CD4-positive, alpha-beta T cell treated with Interleukin-17A for 4 hours (primary cell): ENCODE measurements at regions not wholly inside any gene's neighbourhood (a gene's known extent, or its start where the extent isn't known, plus 50 kb on each side); places are given as distances from the start of the nearest gene placed in this dataset.
"Not testable (repeated sequence)": the region's sequence is repeated elsewhere in the genome, so short reads cannot be mapped to it uniquely, and the experiment has no call there.

Experiments
- DNase-seq: peaks from one replicate; pipeline ENCODE4 v3.0.0-alpha.2; 2020; ENCODE audit warnings: mixed read lengths

DNA sequence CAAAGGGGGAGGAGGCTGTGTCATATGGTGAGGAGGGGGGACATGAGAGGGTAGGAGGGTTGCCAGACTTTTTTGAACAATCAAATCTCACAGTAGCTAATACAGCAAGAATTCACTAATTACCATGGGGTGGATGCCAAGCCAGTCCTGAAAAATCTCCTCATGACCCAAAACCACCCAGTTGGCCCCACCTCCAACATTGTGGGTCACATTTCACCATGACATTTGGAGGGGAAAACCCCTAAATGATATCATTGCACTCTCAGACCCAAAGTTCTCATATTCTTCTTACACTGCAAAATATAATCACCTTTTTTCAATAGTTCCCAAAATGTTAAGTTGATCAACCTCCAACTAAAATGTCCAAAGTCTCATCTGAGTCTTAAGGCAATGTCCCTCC lies 666.3 kb downstream of the TMEM121 start:
- not testable (repeated sequence) for DNase-seq

DNA sequence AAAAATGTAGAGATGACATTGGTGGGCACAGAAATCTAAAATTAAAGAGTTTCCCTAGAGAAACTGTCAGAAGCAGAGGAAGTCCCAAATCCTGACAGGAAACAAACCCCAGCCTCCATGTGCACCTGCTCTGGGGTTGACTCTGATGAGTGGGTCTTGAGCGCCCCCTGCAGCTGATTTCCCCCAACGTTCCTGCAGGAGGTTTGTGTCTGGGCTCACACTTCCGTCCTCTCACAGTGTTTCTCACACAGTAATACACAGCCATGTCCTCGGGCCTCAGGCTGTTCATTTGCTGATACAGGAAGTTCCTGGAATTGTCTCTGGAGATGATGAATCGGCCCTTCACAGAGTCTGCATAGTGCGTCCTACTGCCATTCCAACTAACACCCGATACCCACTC lies 670.1 kb downstream of the TMEM121 start:
- peak; percentile 89 for DNase-seq

DNA sequence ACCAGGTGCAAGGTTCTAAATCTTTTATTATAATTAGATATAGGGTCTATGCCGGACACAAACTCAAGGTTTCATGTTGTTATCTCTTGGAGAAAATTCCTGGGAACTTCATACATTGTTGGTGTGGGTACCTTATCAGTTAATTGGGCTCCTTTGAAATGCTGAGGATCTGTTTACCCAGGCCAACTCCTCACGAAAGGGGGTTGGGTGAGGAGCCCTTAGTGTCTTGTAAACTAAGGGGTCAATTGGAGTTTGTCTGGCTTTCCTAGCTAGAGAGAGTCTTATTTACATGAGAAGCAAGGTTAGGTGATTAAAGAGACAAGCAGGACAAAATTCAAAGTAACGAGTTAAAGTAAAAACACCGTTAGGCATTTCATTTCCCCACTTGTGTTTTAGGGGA lies 670.9 kb downstream of the TMEM121 start:
- DNase-seq = not testable (repeated sequence)

DNA sequence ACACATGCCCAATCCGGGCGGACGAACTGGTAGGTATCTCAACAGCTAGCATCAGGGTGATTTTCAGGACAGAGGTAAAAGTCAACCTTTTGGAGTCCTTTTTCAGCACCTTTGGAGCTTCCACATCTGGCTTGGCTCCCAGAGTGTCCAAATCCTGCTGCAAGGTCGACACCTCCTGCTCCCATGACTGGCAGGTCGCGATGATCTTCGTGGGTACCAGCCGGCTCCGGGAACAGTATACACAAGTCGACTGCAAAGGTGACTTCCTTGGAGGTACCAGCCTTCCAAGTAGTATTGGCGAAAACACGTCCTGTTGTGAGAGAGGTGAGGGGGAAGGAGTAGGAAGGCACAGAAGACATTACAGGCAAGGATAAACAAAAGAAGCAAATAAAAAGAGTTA lies 672.7 kb downstream of the TMEM121 start:
- no peak for DNase-seq

DNA sequence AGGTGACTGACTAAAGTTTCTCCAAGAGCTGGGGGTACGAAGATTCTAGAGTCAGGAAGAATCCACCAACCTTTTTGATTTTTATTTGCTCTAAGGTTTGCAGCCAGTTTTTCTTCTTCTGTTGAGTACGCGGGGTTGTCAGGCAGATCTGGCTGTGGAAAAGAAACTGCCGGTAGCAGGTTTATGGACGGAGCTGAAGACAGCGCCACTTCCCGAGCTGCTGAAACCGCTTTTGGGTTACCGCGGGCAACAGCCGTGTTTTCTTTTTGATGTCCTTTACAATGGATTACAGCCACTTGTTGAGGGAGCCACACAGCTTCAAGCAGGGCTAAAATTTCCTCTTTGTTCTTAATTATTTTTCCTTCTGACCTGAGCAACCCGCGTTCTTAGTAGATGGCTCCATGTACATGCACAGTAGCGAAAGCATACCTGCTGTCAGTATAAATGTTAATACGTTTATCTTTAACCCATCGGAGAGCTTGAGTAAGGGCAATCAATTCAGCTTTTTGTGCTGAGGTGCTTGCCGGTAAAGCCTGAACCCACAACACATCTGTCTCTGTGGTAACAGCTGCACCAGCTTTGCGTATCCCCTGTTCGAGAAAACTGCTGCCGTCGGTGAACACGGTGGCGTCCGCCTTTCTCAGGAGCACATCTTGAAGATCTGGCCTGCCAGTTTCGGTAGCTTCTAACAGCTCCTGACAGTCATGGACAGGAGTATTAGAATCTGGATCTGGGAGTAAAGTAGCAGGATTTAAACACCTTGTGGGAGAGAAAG lies 674.3 kb downstream of the TMEM121 start:
- DNase-seq = peak; percentile 57

DNA sequence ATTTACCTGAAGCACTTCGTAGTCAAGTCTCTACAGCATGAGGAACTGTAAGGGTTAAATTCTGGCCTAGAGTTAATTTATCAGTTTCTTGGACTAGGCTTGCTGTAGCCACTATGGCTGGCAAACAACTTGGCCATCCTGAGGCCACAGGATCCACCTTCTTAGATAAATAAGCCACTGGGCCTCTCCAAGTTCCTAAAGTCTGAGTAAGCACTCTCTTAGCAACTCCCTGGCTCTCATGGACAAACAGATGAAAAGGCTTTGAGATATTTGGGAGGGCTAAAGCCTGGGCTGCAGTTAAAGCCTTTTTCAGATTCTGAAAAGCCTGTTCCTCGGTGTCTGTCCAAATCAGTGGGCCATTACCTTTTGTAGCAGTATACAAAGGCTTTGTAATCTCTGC lies 675.0 kb downstream of the TMEM121 start:
- no peak for DNase-seq

DNA sequence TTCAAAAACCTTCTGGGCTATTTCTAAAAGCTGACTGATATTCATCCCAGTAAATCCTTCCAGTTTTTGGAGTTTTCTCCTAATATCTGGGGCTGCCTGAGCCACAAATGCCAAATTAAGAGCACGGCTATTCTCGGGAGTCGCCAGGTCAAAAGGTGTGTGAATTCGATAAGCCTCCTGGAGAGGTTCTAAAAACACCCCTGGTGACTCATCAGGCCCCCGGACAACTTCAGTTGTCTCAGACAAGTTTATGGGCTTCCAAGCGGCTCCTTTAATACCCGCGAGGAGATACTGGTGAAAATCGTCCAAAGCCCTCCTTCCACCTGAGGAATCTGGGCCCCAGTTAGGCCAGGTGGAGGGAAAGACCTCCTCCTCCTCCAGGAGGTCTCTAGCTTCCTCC lies 677.1 kb downstream of the TMEM121 start:
- DNase-seq = no peak

DNA sequence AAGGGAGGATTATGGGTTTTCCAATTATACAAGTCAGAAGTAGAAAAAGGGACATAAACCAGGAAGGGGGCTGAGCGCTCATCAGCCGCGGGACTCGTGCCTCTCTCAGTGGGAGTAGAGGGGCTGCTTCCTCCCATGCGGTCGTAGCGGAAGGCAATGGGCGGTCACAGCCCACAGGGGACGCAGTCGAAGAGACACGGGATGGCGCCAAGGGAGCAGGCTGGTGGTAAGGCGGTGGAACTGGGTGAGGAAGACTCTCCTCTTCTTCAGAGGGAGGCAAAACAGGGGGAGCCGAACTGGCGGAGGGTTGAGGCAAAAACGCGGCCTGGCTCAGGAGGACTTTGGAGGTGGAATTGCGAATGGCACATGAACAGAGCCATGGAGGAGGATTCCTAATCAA lies 677.7 kb downstream of the TMEM121 start:
- DNase-seq = no peak

DNA sequence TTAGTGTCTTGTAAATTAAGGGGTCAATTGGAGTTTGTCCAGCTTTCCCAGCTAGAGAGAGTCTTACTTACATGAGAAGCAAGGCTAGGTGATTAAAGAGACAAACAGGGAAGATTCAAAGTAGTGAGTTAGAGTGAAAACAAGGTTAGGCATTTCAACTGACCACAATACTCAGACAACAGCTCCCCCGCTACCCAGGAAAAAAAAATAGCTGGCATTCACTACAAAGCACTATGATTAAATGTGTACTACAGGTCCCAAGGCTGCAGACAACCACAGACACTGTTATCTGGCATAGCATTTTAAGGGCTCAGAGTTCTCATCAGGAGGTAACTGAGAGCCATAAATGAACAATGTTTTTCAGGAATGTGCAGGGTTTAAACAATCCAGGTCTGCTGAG lies 680.9 kb downstream of the TMEM121 start:
- no peak for DNase-seq

DNA sequence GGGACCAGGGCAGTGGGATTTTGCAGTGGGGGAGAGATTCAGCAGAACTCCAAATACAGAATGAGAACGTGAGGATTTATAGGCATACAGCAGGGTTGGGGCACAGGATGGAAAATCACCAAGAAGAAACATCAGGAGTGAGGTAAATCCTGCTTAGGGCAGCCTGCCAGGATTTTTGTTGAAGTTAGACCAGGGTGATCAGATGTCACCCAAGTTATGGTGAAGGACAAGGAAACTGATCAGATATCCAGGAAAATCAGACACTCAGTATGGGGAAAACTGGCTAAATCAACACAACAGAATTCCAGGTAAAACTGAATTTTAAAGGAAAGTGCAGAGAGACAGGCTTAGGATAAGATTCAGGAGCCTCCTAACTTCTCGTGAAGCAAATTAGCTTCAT lies 682.4 kb downstream of the TMEM121 start:
- DNase-seq = no peak

DNA sequence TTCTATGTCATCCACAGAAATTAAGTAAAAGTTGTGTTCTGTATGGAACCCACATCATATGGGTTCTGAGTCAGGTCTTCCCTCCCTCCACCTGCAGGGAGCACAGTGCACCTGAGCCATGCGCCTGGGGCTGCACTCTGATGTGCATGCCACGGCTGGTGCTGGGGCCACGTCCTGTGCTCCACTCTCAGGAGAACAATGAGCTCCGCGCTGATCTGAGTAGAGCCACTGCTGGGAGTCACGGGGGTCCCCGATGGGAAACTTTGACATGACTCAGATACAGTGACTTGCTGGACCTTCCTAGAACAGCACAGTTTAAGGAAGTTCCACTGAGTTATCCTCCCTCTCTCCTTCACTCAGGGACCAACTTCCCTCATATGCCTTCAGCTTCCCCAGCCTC lies 683.4 kb downstream of the TMEM121 start:
- peak; percentile 80 for DNase-seq

DNA sequence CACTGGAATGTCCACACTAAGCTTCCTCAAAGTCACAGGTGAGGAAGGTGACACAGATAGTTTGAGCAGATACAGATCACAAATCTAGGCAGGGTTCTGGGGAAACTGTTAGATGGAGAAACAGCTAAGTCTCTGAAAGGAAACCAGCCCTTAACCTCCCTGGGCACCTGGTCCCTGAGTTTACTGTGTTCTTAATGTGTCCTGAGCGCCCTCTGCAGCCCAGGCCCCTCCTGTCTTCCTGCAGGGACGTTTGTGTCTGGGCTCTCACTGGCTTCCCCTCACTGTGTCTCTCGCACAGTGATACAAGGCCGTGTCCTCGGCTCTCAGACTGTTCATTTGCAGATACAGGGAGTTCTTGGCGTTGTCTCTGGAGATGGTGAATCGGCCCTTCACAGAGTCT lies 684.3 kb downstream of the TMEM121 start:
- DNase-seq = peak; percentile 68

DNA sequence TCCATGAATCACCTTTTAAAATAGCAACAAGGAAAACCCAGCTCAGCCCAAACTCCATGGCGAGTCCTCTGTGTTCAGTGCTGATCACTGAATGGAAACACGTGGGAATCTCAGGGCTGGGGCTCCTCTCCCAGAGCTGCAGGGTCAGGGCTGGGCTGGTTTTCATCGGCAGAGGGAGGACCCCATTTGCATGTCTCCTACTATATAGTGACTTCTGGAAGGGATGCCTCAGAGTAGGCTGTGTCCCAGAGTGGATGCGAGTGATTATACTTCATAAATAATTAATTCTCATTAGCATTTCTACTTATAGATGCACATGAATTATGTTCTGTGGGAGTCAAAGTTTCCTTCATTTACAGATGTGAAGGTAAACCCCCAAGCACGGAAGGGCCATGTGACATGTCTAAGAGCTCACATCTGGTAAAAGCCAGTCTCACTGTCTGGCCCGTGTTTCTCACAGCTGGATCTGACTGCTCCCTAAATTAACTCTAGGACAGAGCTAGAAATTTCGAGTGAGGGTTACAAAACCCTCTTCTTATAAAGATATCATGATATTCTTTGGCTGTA lies 685.0 kb downstream of the TMEM121 start:
- DNase-seq = no peak

DNA sequence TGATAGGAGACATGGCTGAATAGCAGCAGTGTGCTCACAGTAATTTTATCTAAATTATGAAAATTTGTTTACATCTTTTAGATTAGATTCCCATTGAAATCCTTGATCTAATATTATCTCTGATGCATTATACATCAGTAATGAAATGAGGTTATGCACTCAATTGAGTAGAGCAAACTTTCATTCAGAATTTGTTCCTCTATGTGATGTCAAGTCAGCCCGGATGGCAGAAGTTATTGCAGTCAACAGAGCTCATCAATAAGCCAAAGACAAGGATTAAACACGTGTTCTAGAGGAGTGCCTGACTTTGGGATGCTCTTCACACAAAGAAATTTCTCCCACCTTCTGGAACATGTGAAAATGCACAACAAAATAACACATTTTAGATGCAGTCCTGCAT lies 688.8 kb downstream of the TMEM121 start:
- DNase-seq = no peak

DNA sequence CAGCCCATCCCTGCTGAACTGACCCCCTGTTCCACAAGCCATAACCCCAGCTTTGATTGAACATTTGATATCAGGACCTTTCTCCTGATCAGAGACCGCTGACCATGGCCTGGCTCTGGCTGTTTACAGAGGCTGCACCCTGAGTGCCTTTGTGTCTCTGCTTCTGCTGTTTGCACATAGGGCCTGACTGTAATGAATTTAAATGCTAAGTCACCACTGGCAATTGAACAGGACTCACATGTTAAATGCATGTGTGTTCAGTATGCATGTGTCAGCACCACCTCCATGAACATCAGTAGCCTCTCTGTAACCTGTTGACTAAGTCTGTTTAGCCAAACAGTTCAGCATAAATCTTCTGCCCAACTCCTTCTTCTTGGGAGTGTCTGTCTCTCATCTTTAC lies 690.3 kb downstream of the TMEM121 start:
- DNase-seq = no peak

DNA sequence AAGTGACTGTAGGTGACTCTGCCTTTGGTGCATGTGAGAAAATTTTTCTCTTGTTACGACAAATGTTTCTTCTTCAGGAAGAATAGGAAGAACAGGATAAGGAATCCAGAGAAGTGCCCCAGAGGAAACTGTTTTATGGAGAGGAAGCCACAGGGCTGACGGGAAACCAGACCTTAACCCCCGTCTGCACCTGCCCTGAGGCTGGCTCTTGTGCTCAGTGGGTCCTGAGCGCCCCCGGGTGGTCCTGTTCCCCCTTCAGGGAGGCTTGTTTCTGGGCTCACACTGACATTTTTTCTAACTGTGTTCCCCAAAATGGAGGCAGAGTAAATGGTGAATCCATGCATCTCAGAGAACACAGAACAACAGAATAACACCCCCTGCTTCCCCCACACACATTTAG lies 691.8 kb downstream of the TMEM121 start:
- DNase-seq = peak; percentile 53

DNA sequence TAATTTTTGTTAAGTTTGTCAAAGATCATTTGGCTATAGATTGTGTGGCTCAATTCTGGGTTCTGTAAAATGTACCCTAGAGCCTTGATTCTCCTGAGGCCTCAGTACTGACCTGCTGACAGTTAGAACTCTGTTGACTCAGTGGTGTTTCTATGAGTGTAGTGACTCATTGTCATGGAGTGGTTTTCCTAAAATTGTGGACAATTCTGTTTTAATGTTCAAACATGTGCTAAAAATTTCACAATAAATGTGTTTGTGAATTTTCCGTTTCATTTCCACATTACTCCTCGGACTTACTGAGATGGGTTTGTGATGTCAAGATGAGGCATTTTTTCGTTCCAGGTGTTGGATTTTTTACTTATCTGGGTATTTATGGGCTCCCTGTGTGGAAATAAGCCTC lies 695.9 kb downstream of the TMEM121 start:
- DNase-seq = no peak

DNA sequence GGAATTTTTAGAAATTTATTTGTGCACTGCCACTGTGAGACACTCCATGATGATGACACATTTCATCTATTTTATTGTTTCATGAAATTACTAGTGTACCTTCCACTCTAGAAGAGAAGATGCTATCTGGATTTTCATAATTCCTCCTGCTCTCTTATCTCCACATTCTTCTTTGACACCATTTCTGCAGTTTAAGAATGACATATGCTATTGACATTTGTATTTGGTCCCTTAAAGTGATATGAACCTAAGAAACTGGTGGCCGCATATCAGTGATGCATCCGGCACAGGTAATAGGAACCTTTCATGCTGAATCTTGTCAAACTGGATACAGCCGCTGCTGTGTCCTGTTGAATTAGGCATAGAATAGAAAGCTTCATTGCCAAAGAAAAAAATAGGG lies 696.3 kb downstream of the TMEM121 start:
- no peak for DNase-seq

DNA sequence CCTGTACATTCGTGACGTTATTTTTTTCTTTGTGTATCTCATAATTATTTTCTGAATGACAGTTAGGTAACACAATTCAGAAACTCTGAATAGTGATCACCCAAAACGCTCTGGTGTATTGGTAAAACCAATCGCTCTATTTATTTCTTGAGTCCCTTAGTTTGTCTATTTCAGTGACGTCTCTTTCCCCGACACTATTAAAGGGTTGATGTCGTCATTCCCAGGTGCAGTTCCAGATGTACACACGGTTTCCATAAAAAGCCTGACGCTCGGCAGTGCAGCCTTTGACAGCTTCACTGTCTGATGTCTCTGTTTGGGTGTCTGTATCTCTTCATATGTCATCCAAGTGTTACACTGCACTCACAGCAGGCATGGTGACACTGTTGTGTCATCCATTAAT lies 701.4 kb downstream of the TMEM121 start:
- no peak for DNase-seq

DNA sequence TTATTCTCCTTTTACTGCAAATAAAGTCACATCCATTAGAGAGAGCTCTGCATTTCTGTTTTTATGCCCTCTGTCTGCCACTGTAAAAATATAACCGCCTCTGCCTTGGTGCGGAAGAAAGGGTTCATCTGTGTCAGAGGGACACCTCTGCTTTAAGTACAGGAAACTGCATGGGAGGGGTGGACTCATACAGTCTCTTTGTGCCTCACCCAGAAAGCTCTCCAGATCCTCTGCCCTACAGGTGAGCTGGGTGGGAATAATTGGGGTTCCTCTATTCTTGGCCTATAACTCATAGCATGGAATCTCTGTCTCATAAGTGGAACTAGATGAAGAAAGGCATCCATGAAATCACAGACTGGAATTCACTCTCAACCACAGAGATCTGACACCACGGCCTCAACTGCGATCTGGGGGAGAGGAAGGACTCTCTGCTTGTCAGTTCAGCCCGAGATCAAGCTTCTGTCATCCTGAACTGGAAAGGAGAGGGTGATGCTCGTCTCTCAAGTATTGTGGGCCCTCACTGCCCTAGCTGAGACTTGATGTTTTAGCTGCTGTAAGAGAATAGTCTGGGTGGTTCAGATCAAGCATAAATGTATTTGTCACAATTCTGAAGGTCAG lies 702.3 kb downstream of the TMEM121 start:
- peak; percentile 73 for DNase-seq

DNA sequence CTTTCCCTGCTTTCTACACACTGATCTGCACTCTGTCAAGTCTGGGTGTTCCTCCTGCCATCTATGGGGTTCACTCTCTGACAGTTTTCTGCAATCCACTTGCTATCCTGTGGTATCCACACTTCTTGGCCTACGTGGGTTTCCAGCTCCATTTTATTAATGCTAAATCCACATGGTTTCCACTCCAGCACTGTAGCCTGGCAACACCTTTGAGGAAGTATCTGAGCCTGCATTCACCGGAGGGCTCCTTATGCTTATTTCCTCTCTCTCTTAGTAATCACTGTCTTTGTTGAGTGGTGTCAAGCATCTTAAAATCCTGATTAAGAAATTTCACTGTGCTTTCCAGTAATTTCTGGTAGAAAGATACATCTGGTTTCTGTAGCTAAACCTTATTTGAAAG lies 703.7 kb downstream of the TMEM121 start:
- DNase-seq = peak; percentile 40

DNA sequence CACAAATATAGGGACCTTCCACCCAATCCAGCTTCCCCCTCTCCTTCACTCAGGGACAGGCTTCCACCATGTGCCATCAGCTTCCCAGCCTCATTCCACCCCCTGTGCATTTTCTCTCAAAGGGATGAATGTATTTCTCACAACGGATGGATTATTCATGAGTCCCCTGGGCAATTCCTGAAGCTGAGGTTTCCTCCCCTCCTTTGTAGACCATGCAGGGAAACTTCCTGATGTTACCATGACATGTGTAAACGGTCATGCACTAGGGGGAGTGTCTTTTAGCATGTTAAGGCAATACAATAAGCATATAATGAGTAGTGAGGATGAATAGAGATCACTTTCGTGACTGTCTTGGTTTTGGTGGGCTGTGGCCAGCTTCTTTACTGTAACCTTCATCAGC lies 706.8 kb downstream of the TMEM121 start:
- not testable (repeated sequence) for DNase-seq

DNA sequence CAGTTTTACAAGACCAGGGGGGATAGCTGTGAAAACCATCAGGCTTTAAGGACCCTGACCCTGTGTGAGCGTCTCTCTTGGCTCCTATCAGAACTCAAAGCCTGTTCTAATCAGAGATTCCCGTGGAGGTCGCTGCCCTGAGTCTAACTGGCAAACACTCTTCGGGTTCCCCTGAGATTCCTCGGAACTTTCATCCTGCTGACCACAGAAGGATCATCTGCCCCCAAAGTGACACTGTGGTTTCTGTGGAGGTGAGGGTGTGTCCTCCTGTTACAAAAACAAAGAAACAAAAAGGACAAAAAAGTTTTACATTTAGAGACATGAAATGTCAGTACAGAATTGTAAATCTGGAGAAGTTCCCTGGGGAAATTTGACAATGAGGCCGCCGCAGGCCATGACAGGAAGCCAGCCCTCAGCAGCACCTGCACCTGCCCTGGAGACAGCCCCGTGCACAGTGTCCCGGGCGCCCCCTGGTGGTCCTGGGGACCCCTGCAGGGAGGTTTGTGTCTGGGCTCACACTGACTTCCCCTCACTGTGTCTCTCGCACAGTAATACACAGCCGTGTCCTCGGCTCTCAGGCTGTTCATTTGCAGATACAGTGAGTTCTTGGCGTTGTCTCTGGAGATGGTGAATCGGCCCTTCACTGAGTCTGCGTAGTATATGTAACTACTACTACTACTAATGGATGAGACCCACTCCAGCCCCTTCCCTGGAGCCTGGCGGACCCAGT lies 708.3 kb downstream of the TMEM121 start:
- peak; percentile 60 for DNase-seq
